SHP77 treated with DMSO at 0.1 percent for 48 hours (cell line): ENCODE measurements at regions not wholly inside any gene's neighbourhood (a gene's known extent, or its start where the extent isn't known, plus 50 kb on each side); places are given as distances from the start of the nearest gene placed in this dataset.

Source experiments
- DNase-seq: peaks from one replicate; lab custom pipeline; 2025; lab: John Stamatoyannopoulos, UW

DNA sequence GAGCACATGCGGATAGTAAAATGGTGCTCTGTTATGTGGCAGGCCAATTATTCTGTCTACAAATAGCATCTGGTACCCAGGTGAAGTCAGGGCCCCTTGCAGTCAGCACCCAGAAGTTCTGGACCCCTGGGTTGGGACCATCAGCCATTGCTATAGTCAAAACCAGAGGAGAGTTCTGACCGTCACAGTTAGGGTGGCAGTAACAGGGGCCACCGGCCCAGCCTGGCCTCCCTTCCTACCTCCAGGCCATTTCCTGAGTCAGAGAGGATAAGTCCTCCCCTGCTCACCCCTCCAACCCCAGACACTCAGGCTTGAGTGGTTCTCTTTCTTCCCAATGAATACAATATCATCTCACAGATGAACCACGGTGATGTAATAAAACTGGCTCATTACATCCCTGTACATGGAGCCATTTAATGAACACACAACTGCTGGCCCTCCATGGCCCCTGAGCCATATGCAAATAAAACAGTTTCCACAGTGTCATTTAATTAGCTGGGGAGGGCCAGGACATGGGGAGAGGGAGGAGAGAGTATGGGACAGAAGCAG, 673.6 kb downstream of the MATN1 start:
- no peak for DNase-seq

DNA sequence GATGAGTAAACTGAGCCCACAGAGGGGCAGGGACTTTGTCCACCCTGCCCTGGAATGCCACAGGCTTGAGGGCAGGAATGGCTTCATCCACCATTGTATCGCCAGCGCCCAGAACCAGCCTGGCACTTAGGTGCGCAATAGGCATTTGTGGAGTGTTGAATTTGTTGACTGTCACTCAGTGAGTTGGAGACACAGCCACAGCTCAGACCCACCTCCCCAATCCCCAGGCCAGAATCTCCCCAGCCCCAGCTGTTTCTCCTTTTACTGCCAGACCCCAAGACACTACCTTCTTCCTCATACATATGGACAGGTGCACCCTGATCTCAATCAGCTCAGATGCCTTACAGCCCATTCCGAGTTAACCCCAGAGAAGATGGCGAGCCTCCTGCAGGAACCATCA, 674.5 kb downstream of the MATN1 start:
- DNase-seq: no peak

DNA sequence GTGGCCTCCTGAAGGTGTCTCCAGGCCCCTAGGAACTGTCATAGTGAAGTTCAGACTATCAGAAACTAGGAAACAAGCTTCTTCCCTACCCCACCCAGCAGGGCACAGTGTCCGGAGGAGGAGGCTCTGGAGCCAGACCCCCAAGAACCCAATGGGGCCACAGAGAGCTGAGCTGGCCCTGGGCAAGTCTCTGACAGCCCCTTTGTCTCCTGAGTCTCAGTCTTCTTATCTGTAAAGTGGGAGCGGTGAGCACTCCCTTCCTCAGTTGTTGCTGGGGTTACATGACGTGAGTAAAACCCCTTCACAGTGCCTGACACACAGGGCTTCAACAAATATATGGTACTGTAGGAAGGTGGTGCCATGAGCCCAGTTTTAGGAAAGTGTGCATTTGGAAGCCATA, 675.8 kb downstream of the MATN1 start:
- DNase-seq: no peak

DNA sequence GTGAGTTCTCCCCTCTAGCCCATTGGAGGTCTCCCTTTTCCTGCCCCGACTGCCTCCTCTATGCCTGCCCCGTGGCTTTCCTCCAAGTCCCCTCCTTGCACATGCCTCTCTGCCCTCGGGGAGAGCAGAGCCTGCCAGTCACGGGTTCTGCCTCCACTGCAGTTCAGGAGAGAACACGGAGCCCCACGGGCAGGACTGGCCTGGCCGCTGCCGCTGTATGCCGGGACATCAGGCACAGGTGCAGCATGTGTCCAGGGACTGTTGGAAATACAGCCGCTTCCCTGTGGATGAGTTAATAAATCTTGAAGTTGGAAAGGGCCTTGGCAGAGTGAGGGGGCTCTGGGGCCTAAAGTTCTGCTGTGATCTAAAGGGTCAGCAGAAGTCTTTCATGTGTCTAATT, 676.6 kb downstream of the MATN1 start:
- DNase-seq: no peak

DNA sequence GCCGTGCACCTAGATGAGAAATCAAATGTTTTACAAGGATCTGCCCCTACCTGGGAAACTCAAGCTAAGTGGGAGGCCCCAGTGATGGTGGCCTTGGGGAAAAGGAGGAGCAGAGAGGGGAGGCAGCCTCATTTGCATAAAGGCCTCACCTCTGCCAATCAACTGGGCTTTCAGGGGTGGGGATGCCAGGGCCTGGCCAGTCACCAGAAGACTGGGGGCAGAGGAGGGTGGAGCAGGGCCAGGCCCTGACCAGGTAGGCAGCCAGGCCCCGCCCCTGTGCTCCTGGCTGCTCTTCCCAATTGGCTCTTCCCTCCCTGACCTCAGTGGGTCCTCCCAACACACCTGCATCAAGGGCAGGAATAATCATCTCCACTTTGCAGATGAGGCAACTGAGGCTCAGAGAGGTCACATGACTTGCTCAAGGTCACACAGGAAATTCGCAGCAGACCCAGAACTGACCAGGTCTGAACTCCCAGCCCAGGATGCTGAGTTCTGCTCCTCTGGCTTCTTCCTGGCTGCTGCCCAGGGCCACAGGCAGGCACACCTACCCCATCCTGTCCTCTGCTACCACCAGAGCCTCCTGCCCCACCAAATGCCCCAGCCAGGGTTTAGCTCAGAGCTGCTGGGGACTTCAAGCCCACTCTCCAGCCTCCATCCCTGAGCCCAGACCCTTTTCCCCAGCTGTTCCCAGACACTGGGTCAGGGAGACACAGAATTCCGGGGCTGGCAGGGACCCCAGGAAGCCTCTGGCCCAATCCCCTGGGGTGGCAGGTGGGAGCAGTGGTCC, 677.9 kb downstream of the MATN1 start:
- DNase-seq: no peak

DNA sequence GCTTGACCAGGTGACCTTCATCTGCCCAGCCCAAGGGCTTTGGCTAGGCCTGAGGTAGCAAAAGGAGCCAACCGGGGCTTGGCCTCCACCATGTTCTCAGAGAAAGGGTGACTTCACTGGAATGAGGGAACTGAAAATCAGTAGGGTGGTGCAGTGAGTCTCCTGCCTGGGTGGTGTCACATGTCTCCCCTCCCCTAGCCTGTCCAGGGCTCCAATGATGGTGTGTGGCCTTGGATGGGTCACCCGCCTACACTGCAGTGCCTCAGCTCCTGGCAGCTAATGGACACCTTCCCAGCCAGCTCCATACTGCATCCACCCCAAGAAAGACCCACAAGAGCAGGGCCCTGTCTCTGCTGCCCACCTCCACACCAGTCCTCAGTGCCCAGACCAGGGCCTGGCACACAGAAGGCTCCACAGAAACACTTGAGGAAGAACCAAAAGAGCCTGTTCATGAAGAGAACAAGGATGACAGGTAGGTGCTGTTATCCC, 678.7 kb downstream of the MATN1 start:
- no peak for DNase-seq

DNA sequence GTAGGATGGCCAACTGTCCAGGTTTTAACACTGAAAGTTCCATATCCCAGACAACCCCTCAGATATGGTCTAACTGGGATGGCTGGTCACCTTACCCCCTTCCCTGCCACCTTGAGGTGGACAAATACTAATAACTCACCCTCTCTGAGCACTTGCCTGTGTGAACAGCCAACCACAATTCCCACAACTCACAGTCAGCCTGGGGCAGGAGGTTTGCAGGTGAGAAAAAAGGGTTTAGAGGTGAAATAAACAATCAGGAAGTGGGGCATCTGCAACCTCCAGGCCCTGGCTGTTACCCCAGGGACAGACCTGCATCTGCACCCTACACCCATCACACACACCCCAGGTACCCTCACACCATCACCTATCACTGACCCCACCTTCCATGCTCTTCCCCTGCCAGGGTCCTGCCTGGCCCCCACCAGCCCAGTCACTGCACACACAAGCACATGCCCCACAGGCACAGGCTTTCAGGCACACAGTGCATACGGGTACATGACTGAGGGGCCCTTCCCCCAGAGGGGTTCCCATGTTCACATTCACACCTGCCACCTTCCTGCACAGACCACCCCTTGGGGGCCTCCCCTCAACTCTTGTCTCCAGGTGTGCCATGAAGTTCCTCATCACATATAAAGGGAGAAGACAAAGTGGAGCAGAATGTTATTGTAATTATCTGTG, 679.5 kb downstream of the MATN1 start:
- no peak for DNase-seq

DNA sequence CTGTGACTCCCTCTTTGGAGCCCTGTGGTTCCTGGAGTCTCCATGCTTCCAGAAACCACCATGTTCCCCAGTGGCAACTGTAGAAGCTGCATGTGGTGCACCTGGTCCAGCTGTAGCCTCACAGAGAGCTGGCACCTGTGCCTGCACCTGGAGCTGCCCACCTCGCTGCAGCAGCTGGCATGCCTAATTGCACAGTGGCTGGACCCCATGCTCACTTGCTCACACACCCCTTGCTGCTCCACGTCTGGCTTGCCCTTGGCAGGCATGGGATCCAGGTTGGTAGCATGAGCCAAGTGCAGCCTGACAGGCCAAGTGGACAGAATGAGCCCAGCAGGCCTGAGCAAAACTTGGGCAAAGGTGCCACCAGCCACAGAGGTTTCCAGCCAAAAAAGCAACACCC, 680.1 kb downstream of the MATN1 start:
- DNase-seq: no peak

DNA sequence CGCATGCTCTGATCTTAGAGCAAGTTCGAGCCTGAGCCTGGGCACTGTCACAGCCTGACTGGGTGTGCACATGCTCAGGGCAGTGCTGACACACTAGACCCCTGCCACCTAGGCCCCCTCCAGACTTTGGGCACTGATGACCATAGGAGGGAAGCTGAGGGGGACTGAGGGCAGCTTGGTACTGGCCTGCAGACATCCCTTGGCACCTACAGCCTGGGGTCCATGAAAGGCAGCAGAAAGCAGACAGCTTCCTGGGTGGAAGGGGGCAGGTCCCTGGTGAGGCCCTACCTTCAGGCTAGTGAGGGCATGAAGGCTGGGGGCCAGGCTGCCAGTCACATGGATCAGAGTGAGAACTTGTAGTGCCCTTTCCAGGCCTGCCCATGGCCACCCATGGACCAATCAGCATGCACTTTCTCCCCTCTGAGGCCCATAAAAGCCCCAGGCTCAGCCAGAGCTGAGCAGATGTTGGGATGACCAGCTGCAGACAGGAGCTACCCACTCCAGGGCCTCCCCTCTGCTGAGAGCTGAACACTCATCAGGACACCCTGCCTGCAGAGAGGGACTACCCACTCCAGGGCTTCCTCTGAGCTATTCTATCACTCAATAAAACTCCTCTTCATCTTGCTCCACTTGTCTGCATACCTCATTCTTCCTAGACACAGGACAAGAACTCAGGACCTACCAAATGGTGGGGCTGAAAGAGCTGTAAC, 680.8 kb downstream of the MATN1 start:
- DNase-seq: no peak

DNA sequence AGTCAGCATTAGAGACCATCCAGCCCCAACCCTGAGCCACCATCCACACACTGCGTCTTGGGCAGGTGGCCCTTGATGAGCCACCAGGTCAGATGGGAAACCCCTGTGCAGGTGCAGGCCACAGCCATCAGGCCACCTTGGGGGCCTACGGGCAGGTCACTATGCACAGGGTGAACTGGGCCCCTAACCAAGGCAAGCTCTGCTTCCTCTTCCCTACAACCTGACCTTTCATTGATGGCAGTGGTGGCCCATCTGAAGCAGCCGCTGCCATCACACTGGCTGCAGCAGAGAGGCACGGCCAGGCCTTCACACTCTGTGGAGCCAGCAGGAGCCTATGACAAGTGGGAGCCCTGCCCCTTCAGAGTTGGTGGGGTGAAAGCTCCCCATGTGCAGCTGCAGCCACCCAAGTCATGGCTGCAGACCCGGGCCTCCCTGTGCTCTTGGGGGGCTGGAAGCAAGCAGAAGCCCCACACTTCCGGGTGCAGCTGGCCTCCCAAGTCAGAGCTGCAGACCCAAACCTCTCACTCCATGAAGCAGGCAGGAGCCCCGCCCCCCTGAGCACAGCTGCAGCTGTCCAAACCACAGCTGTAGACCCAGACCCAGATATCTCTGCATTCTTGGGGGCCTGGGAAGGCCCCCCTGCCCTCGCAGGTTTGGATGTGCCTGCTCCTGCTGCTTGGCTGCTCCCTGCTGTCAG, 681.5 kb downstream of the MATN1 start:
- no peak for DNase-seq

DNA sequence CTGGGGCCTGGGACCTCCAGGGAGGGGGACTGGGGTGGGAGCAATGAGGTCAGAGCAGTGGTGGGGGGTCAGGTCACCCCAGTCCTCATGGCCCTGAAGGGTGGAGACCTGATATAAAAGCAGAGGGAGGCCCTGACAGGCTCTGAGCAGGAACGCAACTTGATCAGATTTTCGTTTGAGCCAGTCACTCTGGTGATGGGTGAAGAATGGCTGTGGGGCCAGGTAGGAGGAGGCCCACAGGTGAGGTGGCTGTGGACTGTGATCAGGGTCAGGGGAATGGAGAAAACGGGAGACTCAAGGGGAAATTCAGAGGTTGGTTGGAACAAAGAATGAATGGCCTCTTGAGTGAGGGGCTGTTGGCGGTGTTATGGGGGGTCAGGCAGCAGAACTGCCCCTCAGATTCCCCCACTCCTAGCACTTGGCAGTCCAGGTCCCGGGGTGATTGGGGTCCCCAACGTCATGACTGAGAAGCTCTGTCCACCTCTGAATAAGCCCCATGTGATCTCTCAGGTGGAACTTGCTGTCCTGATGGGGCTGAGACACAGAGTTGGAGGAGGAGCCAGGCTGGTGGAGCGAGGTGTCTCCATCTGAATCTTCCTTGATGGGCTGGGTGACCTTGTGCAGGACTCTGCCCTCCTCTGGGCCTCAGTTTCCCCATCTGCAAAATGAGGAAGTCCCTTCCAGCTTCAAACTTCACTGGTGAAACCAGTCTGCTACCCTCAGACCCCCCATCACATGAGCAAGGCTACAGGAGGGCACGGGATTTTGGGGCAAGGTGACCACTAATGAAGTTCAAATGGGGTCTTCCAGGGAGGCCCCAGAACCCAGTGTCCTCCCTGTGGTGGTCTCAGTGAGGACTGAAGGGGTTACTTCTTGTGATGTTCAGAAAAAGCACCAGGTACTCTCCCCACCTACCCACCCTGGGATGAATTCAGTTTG, 683.0 kb downstream of the MATN1 start:
- DNase-seq: no peak

DNA sequence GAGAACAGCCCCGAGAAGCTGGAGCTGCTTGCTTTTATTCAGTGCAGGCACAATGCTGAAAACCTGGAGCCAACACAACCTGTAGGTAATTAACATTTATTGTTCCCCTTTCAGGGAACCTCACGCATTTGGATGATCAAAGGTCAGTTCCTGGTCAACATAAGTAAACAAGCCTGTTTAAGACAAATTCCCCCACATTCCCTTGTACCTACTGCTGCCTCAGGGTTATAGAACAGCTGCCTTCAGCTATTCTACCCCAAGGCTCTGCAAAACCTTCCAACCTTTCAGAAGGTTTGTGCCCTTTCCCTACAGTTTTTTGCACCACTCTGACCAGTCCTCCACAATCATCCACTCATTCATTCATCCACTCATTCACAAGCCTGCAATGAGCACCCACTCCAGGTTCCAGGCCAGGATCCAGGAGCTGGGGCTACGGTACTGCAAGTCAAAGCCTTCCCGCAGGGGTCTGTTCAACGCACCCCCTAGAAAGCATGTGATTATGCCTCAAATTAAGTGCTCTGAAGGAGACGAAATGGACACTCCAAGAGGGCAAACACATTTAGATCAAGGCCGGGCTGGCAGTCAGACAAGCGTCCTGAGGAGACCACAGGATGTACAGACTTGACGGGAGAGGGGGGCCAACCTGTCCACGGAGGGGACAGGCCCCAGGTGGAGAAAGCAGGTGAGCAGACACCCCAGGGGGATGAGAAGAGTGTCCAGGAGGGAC, 683.9 kb downstream of the MATN1 start:
- no peak for DNase-seq

DNA sequence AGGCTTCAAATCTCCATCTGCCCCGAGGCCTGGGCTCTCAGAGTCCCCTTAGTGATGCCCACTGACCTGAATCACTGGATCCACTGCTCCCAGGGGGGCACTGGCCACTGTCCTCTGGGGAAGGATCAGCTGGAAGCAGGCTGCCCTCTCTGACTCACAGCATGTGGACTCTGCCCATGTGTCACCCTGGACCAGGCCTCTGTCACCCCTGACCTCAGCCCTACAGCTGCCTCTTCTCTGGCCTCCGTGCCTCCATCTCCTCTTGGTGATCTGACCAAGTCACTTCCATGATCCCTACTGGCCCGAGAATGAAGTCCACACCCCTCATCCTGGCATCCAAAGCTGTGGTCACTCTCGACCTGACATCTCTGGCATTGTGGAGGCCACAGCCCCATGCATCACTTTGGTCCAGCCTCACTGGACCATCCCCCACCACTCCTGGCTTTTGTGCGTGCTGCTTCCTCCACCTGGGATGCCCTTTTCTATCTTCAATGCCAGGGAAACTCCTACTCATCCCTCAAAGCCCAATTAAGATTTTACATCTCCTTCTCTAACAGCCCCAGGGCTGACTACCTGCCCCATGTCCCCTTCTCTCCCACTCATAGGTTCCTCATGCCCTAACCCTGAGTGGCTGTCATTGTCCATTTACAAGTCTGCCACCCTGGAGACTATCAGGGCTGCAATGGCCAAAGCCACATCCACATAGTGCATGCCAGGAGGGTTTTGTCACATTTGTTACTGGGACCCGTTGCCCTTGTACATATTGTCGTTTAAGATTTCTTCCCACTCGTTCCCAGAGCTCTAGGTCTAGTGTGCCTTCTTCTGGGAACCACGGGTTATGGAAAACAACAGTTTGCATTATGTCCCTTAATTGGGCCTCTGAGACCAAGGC, 685.0 kb downstream of the MATN1 start:
- no peak for DNase-seq

DNA sequence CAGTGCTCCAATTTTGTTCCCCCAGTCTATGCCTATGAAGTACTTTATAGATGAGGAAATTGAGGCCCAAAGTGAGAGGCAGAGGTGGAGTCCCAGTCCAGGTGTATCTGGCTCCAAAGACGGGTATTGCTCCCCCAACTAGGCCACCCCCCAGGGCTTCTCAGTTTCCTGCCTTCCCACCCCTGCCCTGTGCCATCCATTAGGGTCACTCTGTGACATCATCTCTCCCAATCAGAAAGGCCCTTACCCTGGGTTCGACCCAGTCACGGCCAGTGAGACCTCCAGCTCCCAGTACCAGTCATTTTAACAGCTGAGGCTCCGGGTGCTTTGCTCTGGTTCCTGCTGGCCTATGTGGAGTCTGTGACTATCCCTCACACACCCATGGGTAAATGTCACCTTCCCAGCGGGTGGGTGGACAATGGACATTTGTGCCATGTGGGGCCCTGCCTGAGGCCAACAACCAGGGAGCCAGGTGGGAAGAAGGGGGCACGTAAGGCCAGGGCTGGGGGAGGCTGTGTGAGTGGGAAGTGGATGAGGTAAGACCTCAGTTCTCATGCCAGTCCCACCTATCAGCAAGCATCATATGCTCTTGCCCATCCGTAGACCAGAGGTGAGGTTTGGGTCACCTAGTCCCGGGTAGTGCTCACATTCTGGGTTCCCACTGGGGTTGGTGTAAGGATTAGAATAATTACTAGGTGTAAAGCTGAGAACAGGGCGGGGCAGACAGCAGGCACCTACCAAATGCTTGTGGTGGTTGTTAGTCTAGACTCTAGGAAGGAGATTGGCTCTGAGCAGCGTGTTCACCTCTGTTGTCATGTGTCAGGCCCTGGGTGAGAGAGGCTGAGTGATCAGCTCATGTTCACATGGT, 685.9 kb downstream of the MATN1 start:
- DNase-seq: no peak

DNA sequence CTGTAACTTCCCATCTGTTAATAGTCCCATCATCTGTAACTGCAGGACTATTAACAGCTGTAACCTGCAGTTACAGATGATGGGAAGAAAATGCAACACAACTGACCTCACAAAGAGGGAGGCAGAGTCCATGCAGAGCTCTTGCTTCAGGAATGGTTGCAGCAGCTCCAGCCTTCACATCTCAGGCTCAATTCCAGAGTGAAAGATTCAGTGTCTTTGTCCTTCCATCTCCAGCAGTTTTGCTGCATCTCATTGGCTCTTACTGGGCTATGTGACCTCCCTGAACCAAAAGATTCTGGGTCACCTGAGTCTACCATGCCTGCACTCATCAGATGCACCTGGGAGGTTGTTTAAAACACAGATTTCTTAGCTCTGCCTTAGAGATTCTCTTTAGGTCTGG, 686.7 kb downstream of the MATN1 start:
- DNase-seq: no peak

DNA sequence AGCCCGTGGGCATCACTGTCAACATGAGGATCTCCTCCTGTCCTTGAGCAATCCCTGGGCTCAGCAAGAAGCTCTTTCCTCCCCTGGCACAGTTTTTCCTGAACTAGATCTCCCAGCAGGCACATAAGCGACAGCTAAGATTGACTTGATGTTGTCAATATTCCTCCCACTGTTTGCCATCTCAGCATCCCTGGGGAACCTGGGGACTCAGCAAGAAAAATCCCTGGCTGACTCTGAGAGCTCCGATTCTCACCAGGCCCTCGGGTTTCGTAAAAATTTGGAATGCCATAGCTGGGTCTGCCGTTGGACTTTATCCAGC, 687.2 kb downstream of the MATN1 start:
- no peak for DNase-seq

DNA sequence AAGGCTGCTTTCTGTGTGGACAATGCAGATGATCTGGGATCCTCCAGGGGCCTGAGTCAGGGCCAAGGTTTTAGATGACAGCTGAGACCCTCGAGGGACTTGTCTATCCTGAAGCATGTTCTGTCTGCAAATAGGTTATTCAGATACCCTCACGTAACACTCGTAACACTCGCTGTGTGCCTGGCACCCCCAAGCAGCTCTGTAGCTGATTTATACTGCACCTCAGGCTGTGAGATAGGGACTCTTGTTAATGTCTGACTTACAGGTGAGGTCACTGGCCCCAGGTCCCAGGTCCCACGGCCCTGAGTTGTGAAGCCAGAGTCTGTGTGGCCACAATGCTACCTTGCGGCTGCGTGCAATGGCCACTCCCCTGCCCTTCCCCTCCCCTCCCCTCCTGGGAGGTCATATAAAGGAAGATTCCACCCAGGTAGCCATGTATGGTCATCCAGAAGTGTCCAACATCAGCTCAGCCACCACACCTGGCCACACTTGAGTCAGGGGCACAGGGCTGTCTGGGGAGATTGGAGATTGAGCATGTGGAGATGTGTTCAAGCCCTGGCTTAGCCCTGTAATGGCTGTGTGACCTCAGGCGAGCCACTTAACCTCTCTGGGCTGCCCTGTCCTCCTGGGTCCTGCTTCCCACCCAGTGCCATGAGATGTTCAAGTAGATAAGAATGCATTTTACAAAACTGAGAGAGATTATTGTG, 687.7 kb downstream of the MATN1 start:
- no peak for DNase-seq
